22Rv1 (cell line): ENCODE measurements at regions not wholly inside any gene's neighbourhood (a gene's known extent, or its start where the extent isn't known, plus 50 kb on each side); places are given as distances from the start of the nearest gene placed in this dataset.

Source experiments
- H3K27ac ChIP-seq: fragments of 450-650 bp; 2 replicates; pipeline ENCODE4 v1.5.1; 2017
- CTCF ChIP-seq: fragments of 450-650 bp; IDR thresholded peaks from 2 replicates; pipeline ENCODE4 v1.5.1; 2017; ENCODE audit warnings: mild to moderate bottlenecking
- ZFX ChIP-seq: fragments of 450-650 bp; IDR thresholded peaks from 2 replicates; pipeline ENCODE4 v1.6.1; 2017; ENCODE audit warnings: antibody characterized with exemption, borderline replicate concordance

- peak overlapping the region; percentile 70 for H3K27ac ChIP-seq
- TF ChIP-seq ZFX (no peak), CTCF (no peak)
Measured at GRCh38 chr17:72590882-72591281, 470.1 kb downstream of the SOX9 start.

- peak overlapping the region; percentile 70 for H3K27ac ChIP-seq
- TF ChIP-seq CTCF (no peak), ZFX (no peak)
Measured at GRCh38 chr17:72591289-72592241, 470.7 kb downstream of the SOX9 start.

- peak overlapping the region; percentile 70 for H3K27ac ChIP-seq
Measured at GRCh38 chr17:72592242-72592966, 471.6 kb downstream of the SOX9 start.

GRCh38 chr17:72592967-72593325 lies 472.1 kb downstream of the SOX9 start:
- H3K27ac ChIP-seq, result no peak overlapping the region
- TF ChIP-seq CTCF, result no peak
- no peak for TF ChIP-seq ZFX

More at GRCh38 chr17:72592242-72592966, 471.6 kb downstream of the SOX9 start:
- TF ChIP-seq ZFX (no peak), CTCF (no peak)

GRCh38 chr17:72594248-72594647 lies 473.4 kb downstream of the SOX9 start:
- TF ChIP-seq ZFX, result no peak
- no peak for TF ChIP-seq CTCF
- H3K27ac ChIP-seq, result no peak overlapping the region
